Lower leg skin (tissue), 4 donors: ENCODE measurements at regions not wholly inside any gene's neighbourhood (a gene's known extent, or its start where the extent isn't known, plus 50 kb on each side); places are given as distances from the start of the nearest gene placed in this dataset.

Source experiments
- DNase-seq, 2 donors: peaks; one replicate each; pipeline ENCODE4 v3.0.0-alpha.2; 2019; ENCODE audit warnings: low spot score in 2 of 2
- H3K4me3 ChIP-seq: fragments of 200-600 bp; sonication (generic); 2 replicates; pipeline ENCODE4 v1.5.1; 2017; ENCODE audit warnings: mild to moderate bottlenecking, low read depth; ENCODE audit not compliant: poor library complexity, severe bottlenecking
- POLR2A ChIP-seq, 2 donors: fragments of 450-650 bp; IDR thresholded peaks; one replicate each; pipeline ENCODE4 v1.6.1; 2016 to 2017; ENCODE audit warnings: antibody characterized with exemption in 2 of 2, mild to moderate bottlenecking in 1 of 2, moderate library complexity in 1 of 2
- WGBS, 2 donors: methylation state at CpG; one replicate each; pipeline ENCODE4 v1.1.5; 2018; 5-methylcytosine and 5-hydroxymethylcytosine counted together
- intact Hi-C: fragments of 100-400 bp; cut with DNase I; formaldehyde crosslinking; loops from one replicate; pipeline ENCODE4 v1.15.0; 2023; ENCODE audit warnings: low total_unique reads
- TF ChIP-seq, protein P1 (sequence below), 3 donors: fragments of 450-650 bp; IDR thresholded peaks; one replicate each; pipeline ENCODE4 v1.5.1; 2016; ENCODE audit warnings: antibody characterized with exemption in 3 of 3, mild to moderate bottlenecking in 3 of 3, moderate library complexity in 2 of 3

DNA sequence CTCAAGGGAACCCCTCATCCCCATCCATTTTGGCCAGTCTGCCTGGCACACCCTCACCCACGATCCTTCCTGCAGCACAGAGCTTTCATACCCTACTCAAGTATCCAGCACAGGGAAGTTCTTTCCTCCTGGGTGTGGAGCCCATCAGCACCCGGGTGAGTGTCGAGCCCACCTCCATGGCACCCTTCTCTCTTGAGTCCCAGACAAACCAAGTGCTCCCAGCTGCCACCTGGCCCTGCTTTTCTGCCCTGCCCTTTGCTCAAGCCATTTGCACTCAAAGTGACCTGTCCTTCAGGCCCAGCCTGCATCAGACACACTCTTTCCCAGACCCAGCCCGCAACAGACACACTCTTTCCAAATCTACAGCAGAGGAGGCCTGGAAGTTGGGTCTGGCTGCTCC is 257.2 kb downstream of the DLL1 start:
- 92% methylated on average over 4 of the region's 4 CpGs for WGBS, 2 donors
- DNase-seq = peak in 1 of 2 donors; percentile 64

DNA sequence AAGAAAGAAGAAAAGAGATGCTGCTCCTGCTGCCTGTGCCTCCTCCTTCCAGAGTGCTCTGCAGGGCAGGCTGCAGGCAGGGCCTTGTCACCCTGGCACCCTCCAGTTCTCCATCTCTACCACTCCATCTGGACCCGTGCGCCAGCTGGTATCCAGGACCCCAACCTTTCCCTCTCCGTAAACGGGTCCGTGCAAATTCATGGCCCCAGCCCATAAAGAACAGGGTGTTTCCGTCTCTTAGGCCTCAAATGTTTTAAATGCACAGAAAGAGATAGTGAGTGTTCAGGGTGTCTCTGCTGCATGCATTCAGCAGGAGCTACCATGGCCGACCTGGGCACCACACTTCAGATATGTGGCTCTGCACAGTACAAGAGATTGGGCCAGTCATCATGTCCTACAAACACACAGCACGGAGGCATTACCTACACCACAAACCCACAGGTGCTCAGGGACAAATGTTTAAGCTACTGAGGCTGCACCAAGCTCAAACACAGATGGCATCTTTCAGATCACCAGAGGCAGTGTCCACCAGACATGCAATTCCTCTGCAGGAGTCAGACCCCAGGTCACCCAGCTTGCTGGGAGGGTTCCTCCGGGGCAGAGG is 258.1 kb downstream of the DLL1 start:
- DNase-seq = peak in 1 of 2 donors; percentile 68
- TF ChIP-seq, protein P1, sequence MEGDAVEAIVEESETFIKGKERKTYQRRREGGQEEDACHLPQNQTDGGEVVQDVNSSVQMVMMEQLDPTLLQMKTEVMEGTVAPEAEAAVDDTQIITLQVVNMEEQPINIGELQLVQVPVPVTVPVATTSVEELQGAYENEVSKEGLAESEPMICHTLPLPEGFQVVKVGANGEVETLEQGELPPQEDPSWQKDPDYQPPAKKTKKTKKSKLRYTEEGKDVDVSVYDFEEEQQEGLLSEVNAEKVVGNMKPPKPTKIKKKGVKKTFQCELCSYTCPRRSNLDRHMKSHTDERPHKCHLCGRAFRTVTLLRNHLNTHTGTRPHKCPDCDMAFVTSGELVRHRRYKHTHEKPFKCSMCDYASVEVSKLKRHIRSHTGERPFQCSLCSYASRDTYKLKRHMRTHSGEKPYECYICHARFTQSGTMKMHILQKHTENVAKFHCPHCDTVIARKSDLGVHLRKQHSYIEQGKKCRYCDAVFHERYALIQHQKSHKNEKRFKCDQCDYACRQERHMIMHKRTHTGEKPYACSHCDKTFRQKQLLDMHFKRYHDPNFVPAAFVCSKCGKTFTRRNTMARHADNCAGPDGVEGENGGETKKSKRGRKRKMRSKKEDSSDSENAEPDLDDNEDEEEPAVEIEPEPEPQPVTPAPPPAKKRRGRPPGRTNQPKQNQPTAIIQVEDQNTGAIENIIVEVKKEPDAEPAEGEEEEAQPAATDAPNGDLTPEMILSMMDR (IDR thresholded peaks at IDR 0.05) = no peak
- TF ChIP-seq POLR2A (IDR thresholded peaks at IDR 0.05) = no peak
- WGBS, 2 donors = 87 to 94% methylated on average over 9 of the region's 9 CpGs
- intact Hi-C loops = no loop called here
- H3K4me3 ChIP-seq = no peak overlapping the region

More for the DNA sequence above, 257.2 kb downstream of the DLL1 start:
- intact Hi-C loops = no loop called here
- TF ChIP-seq, protein P1 (IDR thresholded peaks at IDR 0.05) = no peak
- no peak for TF ChIP-seq POLR2A (IDR thresholded peaks at IDR 0.05)
- H3K4me3 ChIP-seq = no peak overlapping the region

DNA sequence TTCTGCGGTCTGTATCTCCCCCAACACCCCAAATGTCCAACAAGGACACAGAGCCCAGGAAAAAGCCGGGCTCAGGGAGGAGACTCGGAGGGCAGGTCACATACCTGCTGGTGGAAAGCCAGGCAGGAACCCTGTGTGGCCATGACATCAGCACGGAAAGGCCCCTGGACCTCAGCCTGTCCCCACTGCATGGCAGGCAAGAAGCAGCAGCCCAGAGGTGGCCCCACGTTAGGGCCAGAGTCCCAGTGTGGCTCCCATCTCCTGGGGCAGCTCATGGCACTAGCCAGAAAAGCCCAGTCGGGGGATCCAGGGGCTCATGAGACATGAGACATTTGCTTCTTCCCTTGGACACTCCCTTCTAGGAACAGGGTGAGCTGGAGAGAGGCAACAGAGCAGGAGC is 258.7 kb downstream of the DLL1 start:
- 85 to 98% methylated on average over 4 to 6 of the region's 6 CpGs for WGBS, 2 donors
- H3K4me3 ChIP-seq = no peak overlapping the region
- intact Hi-C loops = no loop called here
- DNase-seq = peak in 1 of 2 donors; percentile 76
- TF ChIP-seq, protein P1 (IDR thresholded peaks at IDR 0.05) = no peak
- TF ChIP-seq POLR2A (IDR thresholded peaks at IDR 0.05) = no peak

DNA sequence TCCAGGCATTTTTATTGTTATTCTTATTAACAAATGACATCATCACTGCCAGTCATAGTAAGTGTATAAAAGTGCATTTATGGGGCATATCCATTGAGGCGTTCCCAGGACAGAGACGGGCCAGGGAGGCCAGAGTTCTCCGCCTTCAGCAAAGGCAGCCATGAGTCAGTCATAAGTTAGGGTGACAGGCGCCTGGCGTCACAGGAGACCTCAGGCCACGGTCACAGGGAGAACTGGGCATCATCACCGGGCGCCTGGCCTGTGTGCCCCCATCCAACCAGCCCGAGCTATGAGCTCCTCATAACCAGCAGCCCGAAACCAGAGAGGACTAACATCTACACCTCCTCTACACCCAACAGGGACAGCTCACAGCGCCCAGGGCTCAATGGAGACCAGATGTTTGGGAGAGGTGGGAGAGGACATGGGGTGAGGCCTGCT is 259.2 kb downstream of the DLL1 start:
- H3K4me3 ChIP-seq = no peak overlapping the region
- 73 to 84% methylated on average over 11 of the region's 11 CpGs for whole genome bisulfite sequencing, 2 donors
- intact Hi-C loops = no loop called here
- TF ChIP-seq, protein P1 (IDR thresholded peaks at IDR 0.05) = no peak
- TF ChIP-seq POLR2A (IDR thresholded peaks at IDR 0.05) = no peak
- peak in 1 of 2 donors; percentile 83 for DNase-seq

DNA sequence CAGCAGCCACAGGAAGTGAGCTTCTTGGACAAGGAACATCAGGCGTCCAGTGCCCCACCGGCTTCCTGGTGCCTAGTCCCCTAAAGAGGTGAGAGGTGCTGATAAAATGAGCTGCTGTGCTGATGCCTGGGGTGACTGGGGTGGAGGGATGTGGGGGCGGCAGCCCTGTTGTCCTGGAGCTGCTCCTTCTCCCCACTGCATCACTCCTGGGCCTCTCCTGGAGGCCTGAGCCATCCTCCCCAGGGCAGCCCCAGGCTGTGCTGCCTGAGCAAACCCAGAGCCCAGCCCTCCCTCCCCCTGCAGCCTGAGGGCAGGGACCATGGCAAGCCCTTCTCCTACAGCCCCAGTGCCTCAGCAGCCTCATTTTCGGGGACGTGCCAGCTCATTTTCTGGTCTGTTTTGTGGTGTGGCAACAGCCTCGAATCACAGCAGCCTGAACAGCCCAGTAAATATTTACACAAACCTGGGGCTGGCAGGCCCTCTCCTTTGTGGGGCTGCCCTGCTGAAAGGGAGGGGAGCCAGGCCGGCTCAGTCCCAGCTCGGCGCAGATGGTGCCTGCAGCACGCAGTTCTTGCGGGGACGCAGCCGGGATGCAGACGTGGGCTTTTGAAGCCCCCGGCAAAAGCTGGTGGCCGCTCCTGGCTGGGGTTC is 259.9 kb downstream of the DLL1 start:
- TF ChIP-seq, protein P1 (IDR thresholded peaks at IDR 0.05) = no peak
- no peak for TF ChIP-seq POLR2A (IDR thresholded peaks at IDR 0.05)
- no peak overlapping the region for H3K4me3 ChIP-seq
- intact Hi-C loops = no loop called here
- peak in 1 of 2 donors; percentile 81 for DNase-seq
- 79 to 86% methylated on average over 9 to 14 of the region's 16 CpGs for WGBS, 2 donors
